Adrenal gland (tissue), 5 donors: ENCODE measurements at regions not wholly inside any gene's neighbourhood (a gene's known extent, or its start where the extent isn't known, plus 50 kb on each side); places are given as distances from the start of the nearest gene placed in this dataset.

Experiments used
- POLR2A ChIP-seq, 2 donors: fragments of 450-650 bp; IDR thresholded peaks; one replicate each; pipeline ENCODE4 v1.6.1; 2017; ENCODE audit warnings: antibody characterized with exemption in 2 of 2, mild to moderate bottlenecking in 2 of 2, moderate library complexity in 1 of 2
- TF ChIP-seq, protein P1 (sequence below), 6 experiments: fragments of 450-650 bp in 4 of 6; fragments of 200-600 bp in 2 of 6; sonication (generic) in 1 of 6; IDR thresholded peaks; 1 replicate in 5 of 6; 2 replicates in 1 of 6; pipeline versions ENCODE4 v1.5.1 to v1.8.0; 2016 to 2021; ENCODE audit warnings: antibody characterized with exemption in 6 of 6, mild to moderate bottlenecking in 2 of 6, moderate library complexity in 1 of 6
- donor health status: DM: no; HTN: no; CAD: no.

DNA sequence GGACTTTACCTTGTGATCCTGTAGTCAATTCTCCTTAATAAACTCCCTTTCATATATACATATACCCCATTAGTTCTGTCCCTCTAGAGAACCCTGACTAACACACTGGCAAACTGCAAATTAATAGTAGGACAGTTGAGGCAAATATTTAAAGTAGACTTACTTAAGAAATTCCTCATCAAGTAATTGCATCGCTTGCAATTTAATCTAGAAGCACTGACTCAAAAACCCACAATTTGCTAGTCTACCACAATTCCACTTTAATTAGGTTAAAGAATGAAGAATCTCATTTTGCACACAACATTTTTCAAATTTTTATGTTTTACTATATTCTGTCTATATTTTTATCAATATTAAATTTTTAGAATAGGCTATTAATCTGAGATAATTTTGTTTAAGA is 188.1 kb downstream of the PLOD2 start:
- TF ChIP-seq, protein P1, sequence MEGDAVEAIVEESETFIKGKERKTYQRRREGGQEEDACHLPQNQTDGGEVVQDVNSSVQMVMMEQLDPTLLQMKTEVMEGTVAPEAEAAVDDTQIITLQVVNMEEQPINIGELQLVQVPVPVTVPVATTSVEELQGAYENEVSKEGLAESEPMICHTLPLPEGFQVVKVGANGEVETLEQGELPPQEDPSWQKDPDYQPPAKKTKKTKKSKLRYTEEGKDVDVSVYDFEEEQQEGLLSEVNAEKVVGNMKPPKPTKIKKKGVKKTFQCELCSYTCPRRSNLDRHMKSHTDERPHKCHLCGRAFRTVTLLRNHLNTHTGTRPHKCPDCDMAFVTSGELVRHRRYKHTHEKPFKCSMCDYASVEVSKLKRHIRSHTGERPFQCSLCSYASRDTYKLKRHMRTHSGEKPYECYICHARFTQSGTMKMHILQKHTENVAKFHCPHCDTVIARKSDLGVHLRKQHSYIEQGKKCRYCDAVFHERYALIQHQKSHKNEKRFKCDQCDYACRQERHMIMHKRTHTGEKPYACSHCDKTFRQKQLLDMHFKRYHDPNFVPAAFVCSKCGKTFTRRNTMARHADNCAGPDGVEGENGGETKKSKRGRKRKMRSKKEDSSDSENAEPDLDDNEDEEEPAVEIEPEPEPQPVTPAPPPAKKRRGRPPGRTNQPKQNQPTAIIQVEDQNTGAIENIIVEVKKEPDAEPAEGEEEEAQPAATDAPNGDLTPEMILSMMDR (IDR thresholded peaks at IDR 0.05): no peak
- no peak for TF ChIP-seq POLR2A (IDR thresholded peaks at IDR 0.05)
